Pancreas (tissue), 10 donors: ENCODE measurements at regions not wholly inside any gene's neighbourhood (a gene's known extent, or its start where the extent isn't known, plus 50 kb on each side); places are given as distances from the start of the nearest gene placed in this dataset.

Source experiments
- ATAC-seq, 4 donors: fragments of 200-7000 bp; cut with Tn5 transposase; one replicate each; pipeline versions ENCODE4 v1.8.0 to v1.9.1; 2020; ENCODE audit warnings: mild to moderate bottlenecking in 4 of 4, moderate library complexity in 4 of 4
- DNase-seq, 6 donors: peaks; one replicate each; pipeline ENCODE4 v3.0.0-alpha.2; 2020
- FAIRE-seq: peaks from 2 replicates; lab custom pipeline; 2012; peaks lifted over from hg19 to GRCh38; lab: Jason Lieb, UNC
- H3K27ac ChIP-seq, 4 donors: fragments of 200-600 bp; sonication (generic); 1 replicate in 3 of 4; 2 replicates in 1 of 4; pipeline versions ENCODE4 v1.5.0 to v1.8.0; 2020
- H3K27me3 ChIP-seq, 4 donors: fragments of 200-600 bp; one replicate each; pipeline ENCODE4 v1.8.0; 2021
- H3K36me3 ChIP-seq, 3 donors: fragments of 200-600 bp; sonication (generic) in 1 of 3; one replicate each; pipeline versions ENCODE4 v1.5.0 to v1.8.0; 2020 to 2021
- H3K4me1 ChIP-seq, 3 donors: fragments of 200-600 bp; one replicate each; pipeline ENCODE4 v1.8.0; 2021
- H3K4me3 ChIP-seq, 4 donors: fragments of 200-600 bp; sonication (generic) in 2 of 4; one replicate each; pipeline versions ENCODE4 v1.5.0 to v1.8.0; 2020 to 2021
- H3K9me3 ChIP-seq, 4 donors: fragments of 200-600 bp; one replicate each; pipeline ENCODE4 v1.8.0; 2021
- CTCF ChIP-seq, 4 donors: fragments of 200-600 bp; sonication (generic) in 3 of 4; IDR thresholded peaks; one replicate each; pipeline versions ENCODE4 v1.5.0 to v1.8.0; 2021; ENCODE audit warnings: antibody characterized with exemption in 4 of 4
- WGBS, 2 donors: extraction: QIAGEN DNeasy Blood & Tissue Kit; methylation state at CpG; one replicate each; pipeline ENCODE4 v1.1.7; 2013; 5-methylcytosine and 5-hydroxymethylcytosine counted together
- intact Hi-C, 3 donors: fragments of 100-400 bp; cut with DNase I; formaldehyde crosslinking; loops; one replicate each; pipeline versions ENCODE4 v1.11.1 to v1.14.2; 2022
- donor health status: healthy with polysubstance abuse.
- donor health status: DM: no; HTN: no; CAD: no; lungs with moderate emphysema.
- donor health status: DM: no; HTN: no; CAD: no.
- donor health status: control.
- donor health status: control.
- donor health status: Bipolar disorder and iron deficiency.
- donor health status: DM: yes; HTN: yes; CAD: no.
- donor health status: DM: no; HTN: no; CAD: no.
- donor health status: DM: no; HTN: no; CAD: no.
- donor health status: DM: yes; HTN: yes; CAD: no.

- Histone ChIP-seq H3K36me3 (no peaks in the 10 kb centered on the region), H3K27ac (no peak overlapping the region), H3K27me3 (no peaks in the 10 kb centered on the region), H3K4me1 (no peaks in the 10 kb centered on the region), H3K9me3 (no peaks in the 10 kb centered on the region), H3K4me3 (no peak overlapping the region)
- intact Hi-C loops = no loop called here
- no peak for ATAC-seq
- no peak for TF ChIP-seq CTCF (IDR thresholded peaks at IDR 0.05)
- WGBS, 2 donors = 52 to 65% methylated on average over 5 of the region's 5 CpGs
- no peak for FAIRE-seq
- DNase-seq = no peak
Measured at GRCh38 chr4:54359919-54360650, 131.0 kb downstream of the PDGFRA start.

GRCh38 chr4:54363037-54363436 lies 133.9 kb downstream of the PDGFRA start:
- Histone ChIP-seq H3K4me3 (no peak overlapping the region), H3K27ac (no peak overlapping the region), H3K27me3 (no peaks in the 10 kb centered on the region), H3K4me1 (no peaks in the 10 kb centered on the region), H3K9me3 (no peaks in the 10 kb centered on the region), H3K36me3 (no peaks in the 10 kb centered on the region)
- TF ChIP-seq CTCF (IDR thresholded peaks at IDR 0.05) = no peak
- ATAC-seq = no peak
- 41 to 52% methylated on average over 8 of the region's 8 CpGs for WGBS, 2 donors
- intact Hi-C loops = no loop called here
- DNase-seq = no peak
- no peak for FAIRE-seq

GRCh38 chr4:54365691-54366090 lies 136.6 kb downstream of the PDGFRA start:
- DNase-seq (no peak), ATAC-seq (no peak), FAIRE-seq (no peak)
- Histone ChIP-seq H3K9me3 (no peaks in the 10 kb centered on the region), H3K27ac (no peak overlapping the region), H3K36me3 (no peaks in the 10 kb centered on the region), H3K4me1 (no peaks in the 10 kb centered on the region), H3K27me3 (no peaks in the 10 kb centered on the region), H3K4me3 (no peak overlapping the region)
- intact Hi-C loops = no loop called here
- 46 to 60% methylated on average over 3 of the region's 3 CpGs for WGBS, 2 donors
- no peak for TF ChIP-seq CTCF (IDR thresholded peaks at IDR 0.05)

GRCh38 chr4:54367059-54367458 lies 138.0 kb downstream of the PDGFRA start:
- FAIRE-seq (no peak), DNase-seq (no peak), ATAC-seq (no peak)
- no peaks in the 10 kb centered on the region for H3K36me3 ChIP-seq
- H3K4me1 ChIP-seq = no peaks in the 10 kb centered on the region
- intact Hi-C loops = no loop called here
- WGBS, 2 donors = 23 to 47% methylated on average over 1 of the region's 1 CpG
- H3K9me3 ChIP-seq = no peaks in the 10 kb centered on the region
- H3K27me3 ChIP-seq = no peaks in the 10 kb centered on the region
- H3K27ac ChIP-seq = no peak overlapping the region
- no peak for TF ChIP-seq CTCF (IDR thresholded peaks at IDR 0.05)
- no peak overlapping the region for H3K4me3 ChIP-seq
